ENCODE measurements at regions not wholly inside any gene's neighbourhood (a gene's known extent, or its start where the extent isn't known, plus 50 kb on each side); places are given as distances from the start of the nearest gene placed in this dataset.
"Not testable (repeated sequence)": the region's sequence is repeated elsewhere in the genome, so short reads cannot be mapped to it uniquely, and the experiment has no call there.

DNA sequence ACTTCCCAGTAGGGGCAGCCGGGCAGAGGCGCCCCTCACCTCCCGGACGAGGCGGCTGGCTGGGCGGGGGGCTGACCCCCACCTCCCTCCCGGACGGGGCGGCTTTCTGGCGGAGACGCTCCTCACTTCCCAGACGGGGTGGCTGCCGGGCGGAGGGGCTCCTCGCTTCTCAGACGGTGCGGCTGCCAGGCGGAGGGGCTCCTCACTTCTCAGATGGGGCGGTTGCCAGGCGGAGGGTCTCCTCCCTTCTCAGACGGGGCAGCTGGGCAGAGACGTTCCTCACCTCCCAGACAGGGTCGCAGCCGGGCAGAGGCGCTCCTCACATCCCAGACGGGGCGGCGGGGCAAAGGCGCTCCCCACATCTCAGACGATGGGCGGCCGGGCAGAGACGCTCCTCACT, 407.8 kb downstream of the GPAT3 start:
- H3K9me3 ChIP-seq (ENCODE audit: control insufficient read depth in 4 of 4, low read length in 3 of 4); H3K9ac ChIP-seq (ENCODE audit: low read depth in 1 of 2, low read length in 2 of 2); H3K4me1 ChIP-seq (ENCODE audit: control insufficient read depth in 4 of 4, insufficient read depth in 4 of 4, low read length in 3 of 4); DNase-seq (ENCODE audit: low spot score); H3K4me3 ChIP-seq (ENCODE audit: low read depth in 1 of 3, low read length in 3 of 3); H3K27me3 ChIP-seq (ENCODE audit: control insufficient read depth in 4 of 4, insufficient read depth in 4 of 4, low read length in 3 of 4); H3K36me3 ChIP-seq (ENCODE audit: control insufficient read depth in 4 of 4, insufficient read depth in 3 of 4, low read depth in 1 of 4, low read length in 3 of 4); H3K27ac ChIP-seq (ENCODE audit: low read depth in 1 of 2, low read length in 2 of 2): not testable (repeated sequence)
- WGBS = 94% methylated on average over 29 of the region's 33 CpGs

DNA sequence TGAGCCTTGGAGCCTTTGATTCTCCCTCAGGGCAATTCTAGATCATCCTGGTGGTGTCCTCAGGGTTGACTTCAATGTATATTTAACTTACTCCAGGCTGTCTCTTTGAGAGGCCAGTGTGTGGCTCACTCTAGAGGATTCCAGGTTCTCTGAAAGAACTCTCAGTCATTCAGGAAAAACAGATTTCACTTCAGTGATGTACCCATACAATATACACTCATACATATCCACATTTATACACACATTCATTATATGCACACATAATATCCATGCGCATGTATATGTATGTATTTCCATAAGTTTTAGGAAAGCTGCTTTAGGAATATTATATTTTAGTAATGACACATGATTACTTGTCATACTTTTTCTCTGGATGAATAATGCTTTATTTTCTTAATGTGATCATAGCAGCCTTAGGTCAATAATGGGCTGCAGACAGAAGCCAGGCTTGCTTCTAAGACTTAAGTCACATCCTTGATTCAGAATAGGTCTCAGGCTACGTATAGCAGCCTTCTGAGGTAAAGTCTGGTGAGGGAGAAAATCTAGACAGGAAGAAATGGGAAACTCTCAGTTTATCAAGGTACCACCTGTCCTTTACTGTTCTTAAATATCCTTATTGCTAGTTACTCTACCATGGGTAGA, 397.0 kb downstream of the GPAT3 start:
- H3K27ac ChIP-seq (ENCODE audit: low read depth in 1 of 2, low read length in 2 of 2) = no peak overlapping the region
- no peak overlapping the region for H3K4me3 ChIP-seq (ENCODE audit: low read depth in 1 of 3, low read length in 3 of 3)
- H3K9me3 ChIP-seq (ENCODE audit: control insufficient read depth in 4 of 4, low read length in 3 of 4) = no peaks in the 10 kb centered on the region
- no peak for TF ChIP-seq NR2F2 (IDR thresholded peaks at IDR 0.05)
- no peak for TF ChIP-seq YY1 (IDR thresholded peaks at IDR 0.05)
- TF ChIP-seq, protein P1, sequence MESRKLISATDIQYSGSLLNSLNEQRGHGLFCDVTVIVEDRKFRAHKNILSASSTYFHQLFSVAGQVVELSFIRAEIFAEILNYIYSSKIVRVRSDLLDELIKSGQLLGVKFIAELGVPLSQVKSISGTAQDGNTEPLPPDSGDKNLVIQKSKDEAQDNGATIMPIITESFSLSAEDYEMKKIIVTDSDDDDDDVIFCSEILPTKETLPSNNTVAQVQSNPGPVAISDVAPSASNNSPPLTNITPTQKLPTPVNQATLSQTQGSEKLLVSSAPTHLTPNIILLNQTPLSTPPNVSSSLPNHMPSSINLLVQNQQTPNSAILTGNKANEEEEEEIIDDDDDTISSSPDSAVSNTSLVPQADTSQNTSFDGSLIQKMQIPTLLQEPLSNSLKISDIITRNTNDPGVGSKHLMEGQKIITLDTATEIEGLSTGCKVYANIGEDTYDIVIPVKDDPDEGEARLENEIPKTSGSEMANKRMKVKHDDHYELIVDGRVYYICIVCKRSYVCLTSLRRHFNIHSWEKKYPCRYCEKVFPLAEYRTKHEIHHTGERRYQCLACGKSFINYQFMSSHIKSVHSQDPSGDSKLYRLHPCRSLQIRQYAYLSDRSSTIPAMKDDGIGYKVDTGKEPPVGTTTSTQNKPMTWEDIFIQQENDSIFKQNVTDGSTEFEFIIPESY (IDR thresholded peaks at IDR 0.05) = no peak
- no peak for TF ChIP-seq GABPA (IDR thresholded peaks at IDR 0.05 in 1 of 2, conservative IDR thresholded peaks at IDR 0.05 in 1 of 2)
- TF ChIP-seq, protein P2, sequence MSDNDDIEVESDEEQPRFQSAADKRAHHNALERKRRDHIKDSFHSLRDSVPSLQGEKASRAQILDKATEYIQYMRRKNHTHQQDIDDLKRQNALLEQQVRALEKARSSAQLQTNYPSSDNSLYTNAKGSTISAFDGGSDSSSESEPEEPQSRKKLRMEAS (IDR thresholded peaks at IDR 0.05) = no peak
- TF ChIP-seq, protein P3, sequence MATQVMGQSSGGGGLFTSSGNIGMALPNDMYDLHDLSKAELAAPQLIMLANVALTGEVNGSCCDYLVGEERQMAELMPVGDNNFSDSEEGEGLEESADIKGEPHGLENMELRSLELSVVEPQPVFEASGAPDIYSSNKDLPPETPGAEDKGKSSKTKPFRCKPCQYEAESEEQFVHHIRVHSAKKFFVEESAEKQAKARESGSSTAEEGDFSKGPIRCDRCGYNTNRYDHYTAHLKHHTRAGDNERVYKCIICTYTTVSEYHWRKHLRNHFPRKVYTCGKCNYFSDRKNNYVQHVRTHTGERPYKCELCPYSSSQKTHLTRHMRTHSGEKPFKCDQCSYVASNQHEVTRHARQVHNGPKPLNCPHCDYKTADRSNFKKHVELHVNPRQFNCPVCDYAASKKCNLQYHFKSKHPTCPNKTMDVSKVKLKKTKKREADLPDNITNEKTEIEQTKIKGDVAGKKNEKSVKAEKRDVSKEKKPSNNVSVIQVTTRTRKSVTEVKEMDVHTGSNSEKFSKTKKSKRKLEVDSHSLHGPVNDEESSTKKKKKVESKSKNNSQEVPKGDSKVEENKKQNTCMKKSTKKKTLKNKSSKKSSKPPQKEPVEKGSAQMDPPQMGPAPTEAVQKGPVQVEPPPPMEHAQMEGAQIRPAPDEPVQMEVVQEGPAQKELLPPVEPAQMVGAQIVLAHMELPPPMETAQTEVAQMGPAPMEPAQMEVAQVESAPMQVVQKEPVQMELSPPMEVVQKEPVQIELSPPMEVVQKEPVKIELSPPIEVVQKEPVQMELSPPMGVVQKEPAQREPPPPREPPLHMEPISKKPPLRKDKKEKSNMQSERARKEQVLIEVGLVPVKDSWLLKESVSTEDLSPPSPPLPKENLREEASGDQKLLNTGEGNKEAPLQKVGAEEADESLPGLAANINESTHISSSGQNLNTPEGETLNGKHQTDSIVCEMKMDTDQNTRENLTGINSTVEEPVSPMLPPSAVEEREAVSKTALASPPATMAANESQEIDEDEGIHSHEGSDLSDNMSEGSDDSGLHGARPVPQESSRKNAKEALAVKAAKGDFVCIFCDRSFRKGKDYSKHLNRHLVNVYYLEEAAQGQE (IDR thresholded peaks at IDR 0.05) = no peak
- DNase-seq (ENCODE audit: low spot score) = no peak
- H3K27me3 ChIP-seq (ENCODE audit: control insufficient read depth in 4 of 4, insufficient read depth in 4 of 4, low read length in 3 of 4) = peaks cover 0 to 2% (median 0%) of the 10 kb centered on the region in 4 donors
- H3K4me1 ChIP-seq (ENCODE audit: control insufficient read depth in 4 of 4, insufficient read depth in 4 of 4, low read length in 3 of 4) = no peaks in the 10 kb centered on the region
- 88% methylated on average over 2 of the region's 2 CpGs for WGBS
- no peaks in the 10 kb centered on the region for H3K36me3 ChIP-seq (ENCODE audit: control insufficient read depth in 4 of 4, insufficient read depth in 3 of 4, low read depth in 1 of 4, low read length in 3 of 4)
- H3K9ac ChIP-seq (ENCODE audit: low read depth in 1 of 2, low read length in 2 of 2) = no peak overlapping the region

DNA sequence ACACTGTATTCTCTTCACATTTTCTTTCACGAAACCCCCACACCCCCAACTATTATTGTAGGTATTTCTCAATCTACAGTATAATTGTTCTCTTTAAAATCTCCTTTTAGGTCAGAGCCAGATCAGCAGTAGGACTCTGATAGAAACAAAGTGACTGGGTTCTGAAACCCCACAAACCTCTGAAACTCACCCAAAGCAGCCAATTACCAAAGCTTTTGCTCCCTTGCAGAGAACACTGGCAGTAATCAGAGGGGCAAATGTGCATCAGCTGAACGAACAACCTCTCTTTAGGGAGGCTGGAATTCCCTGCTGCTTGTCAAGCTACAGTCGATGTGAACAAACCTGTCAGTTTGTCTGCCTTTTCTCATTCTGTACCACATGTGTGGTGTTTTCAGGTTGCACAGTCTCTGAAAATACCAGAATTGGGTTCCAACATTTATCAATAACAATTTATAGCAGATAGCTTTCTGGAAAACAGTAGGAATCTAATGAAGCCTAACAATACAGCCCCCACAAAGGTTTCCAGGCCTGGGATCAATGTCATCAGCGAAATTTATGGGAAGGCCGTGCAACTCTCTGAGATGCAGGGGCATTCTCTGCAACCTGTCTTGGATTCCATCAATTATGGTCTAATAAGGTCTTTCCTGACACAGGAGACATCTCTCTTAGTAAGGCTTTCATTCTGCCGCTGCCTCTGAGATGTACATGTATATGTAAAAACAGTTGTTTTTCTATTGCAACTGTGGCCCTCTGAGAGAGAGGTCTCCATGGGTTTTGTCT, 395.9 kb downstream of the GPAT3 start:
- Histone ChIP-seq H3K9ac (ENCODE audit: low read depth in 1 of 2, low read length in 2 of 2) (no peak overlapping the region), H3K27me3 (ENCODE audit: control insufficient read depth in 4 of 4, insufficient read depth in 4 of 4, low read length in 3 of 4) (peaks cover 0 to 2% (median 0%) of the 10 kb centered on the region in 4 donors), H3K27ac (ENCODE audit: low read depth in 1 of 2, low read length in 2 of 2) (no peak overlapping the region), H3K4me1 (ENCODE audit: control insufficient read depth in 4 of 4, insufficient read depth in 4 of 4, low read length in 3 of 4) (no peaks in the 10 kb centered on the region), H3K4me3 (ENCODE audit: low read depth in 1 of 3, low read length in 3 of 3) (no peak overlapping the region), H3K9me3 (ENCODE audit: control insufficient read depth in 4 of 4, low read length in 3 of 4) (no peaks in the 10 kb centered on the region), H3K36me3 (ENCODE audit: control insufficient read depth in 4 of 4, insufficient read depth in 3 of 4, low read depth in 1 of 4, low read length in 3 of 4) (no peaks in the 10 kb centered on the region)
- DNase-seq (ENCODE audit: low spot score) = no peak
- WGBS = 74% methylated on average over 6 of the region's 6 CpGs
- TF ChIP-seq JUND (IDR thresholded peaks at IDR 0.05) (no peak), GABPA (IDR thresholded peaks at IDR 0.05 in 1 of 2, conservative IDR thresholded peaks at IDR 0.05 in 1 of 2) (no peak), NR2F2 (IDR thresholded peaks at IDR 0.05) (no peak), FOXA2 (IDR thresholded peaks at IDR 0.05) (no peak), RAD21 (IDR thresholded peaks at IDR 0.05) (no peak), TAF1 (conservative IDR thresholded peaks at IDR 0.05) (no peak)
- TF ChIP-seq, protein P2 (IDR thresholded peaks at IDR 0.05) = no peak
